ENCODE measurements at regions not wholly inside any gene's neighbourhood (a gene's known extent, or its start where the extent isn't known, plus 50 kb on each side); places are given as distances from the start of the nearest gene placed in this dataset.

DNA sequence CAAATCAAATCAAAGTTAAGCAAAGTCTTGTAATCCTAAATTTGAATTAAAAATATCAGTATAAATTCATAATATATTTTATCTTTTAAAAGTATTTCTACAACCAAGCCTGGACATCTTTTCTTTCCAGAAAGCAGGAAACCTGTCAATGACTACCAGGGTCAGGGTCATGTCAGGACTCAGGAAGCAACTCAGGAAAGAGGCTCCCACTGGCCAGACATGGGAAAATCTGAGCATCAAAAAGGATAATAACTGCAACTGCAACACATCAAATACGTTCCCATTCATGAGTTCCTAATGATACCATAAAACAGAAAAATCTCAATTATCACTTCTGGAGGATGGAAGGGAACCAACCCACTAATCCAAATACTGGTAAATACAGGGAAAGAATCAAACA lies 76.0 kb upstream of the GALNT18 start:
- TF ChIP-seq CREB1 (IDR thresholded peaks at IDR 0.05; ENCODE audit: low read depth), result no peak
- TF ChIP-seq EP300 (IDR thresholded peaks at IDR 0.05; ENCODE audit: borderline replicate concordance), result no peak

Measured in Ishikawa (cell line).